ENCODE measurements at regions not wholly inside any gene's neighbourhood (a gene's known extent, or its start where the extent isn't known, plus 50 kb on each side); places are given as distances from the start of the nearest gene placed in this dataset.

GRCh38 chr1:198106011-198106410 lies 50.8 kb upstream of the NEK7 start:
- no peak overlapping the region for H3K4me3 ChIP-seq (ENCODE audit: low read length in 2 of 2)
- H3K27ac ChIP-seq (ENCODE audit: low read depth in 1 of 2, low read length in 2 of 2): no peak overlapping the region
- ATAC-seq (ENCODE audit: low FRiP score) (no peak), DNase-seq (no peak)
- no peaks in the 10 kb centered on the region for H3K36me3 ChIP-seq (ENCODE audit: control insufficient read depth in 1 of 2, insufficient read depth in 2 of 2, low read length in 1 of 2)
- intact Hi-C loops (cut with DNase I): no loop called here
- H3K4me1 ChIP-seq (ENCODE audit: control insufficient read depth in 1 of 2, insufficient read depth in 2 of 2, low read length in 2 of 2): no peaks in the 10 kb centered on the region
- H3K9me3 ChIP-seq (ENCODE audit: control insufficient read depth, low read length): no peaks in the 10 kb centered on the region
- H3K27me3 ChIP-seq (ENCODE audit: control insufficient read depth in 1 of 2, insufficient read depth in 2 of 2, low read length in 1 of 2): no peaks in the 10 kb centered on the region
